NCI-H1105 treated with DMSO at 0.1 percent for 48 hours (cell line): ENCODE measurements at regions not wholly inside any gene's neighbourhood (a gene's known extent, or its start where the extent isn't known, plus 50 kb on each side); places are given as distances from the start of the nearest gene placed in this dataset.

Source experiments
- DNase-seq: peaks from one replicate; lab custom pipeline; 2025; lab: John Stamatoyannopoulos, UW

DNA sequence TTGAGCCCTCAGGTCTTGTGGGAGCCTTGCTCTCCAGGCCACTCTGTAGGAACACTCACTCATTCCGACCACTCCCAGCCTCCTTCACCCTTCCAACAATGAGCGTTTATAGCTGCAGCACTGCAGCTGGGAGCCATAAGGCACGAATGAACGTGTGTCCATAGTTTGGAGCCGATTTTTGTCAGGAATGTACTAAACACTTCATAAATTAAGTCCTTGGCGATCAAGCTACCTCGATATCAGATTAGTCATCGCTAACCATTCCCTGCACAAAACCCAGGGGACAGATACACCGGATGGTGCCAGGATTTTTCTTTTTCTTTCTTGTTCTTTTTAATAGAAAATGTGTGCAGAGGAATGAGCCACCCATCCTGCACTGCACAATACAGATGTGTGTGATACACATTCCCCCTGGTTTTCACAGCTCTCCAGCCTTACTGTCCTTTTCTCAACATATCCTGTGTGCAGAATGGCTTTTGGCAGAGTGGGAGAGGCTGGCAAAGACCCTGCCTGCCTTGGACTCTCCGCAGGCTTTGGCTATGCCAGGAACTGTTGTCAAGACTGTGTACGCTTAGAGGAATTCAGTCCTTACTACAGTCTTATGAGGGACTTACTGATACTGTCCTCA, 68.4 kb upstream of the ELAC2 start:
- DNase-seq = no peak

DNA sequence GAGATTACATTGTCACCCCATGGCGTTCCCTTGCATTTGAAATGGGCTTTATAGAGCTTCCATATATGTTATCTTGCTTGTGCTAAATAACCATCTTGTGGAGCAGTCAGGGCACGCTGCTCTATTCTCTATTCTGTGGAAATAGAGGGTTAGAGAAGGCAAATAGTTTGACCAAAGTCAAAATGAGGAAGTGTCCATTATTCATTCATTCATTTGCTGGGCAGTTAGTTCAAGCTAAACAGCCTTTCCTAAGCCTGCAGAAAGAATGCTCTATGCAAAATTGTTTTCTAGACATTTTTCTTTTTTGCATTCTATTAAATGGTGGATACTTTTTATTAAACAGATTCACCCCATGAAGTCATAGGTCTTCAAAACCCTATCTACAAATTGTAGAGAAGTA, 67.8 kb upstream of the ELAC2 start:
- no peak for DNase-seq

DNA sequence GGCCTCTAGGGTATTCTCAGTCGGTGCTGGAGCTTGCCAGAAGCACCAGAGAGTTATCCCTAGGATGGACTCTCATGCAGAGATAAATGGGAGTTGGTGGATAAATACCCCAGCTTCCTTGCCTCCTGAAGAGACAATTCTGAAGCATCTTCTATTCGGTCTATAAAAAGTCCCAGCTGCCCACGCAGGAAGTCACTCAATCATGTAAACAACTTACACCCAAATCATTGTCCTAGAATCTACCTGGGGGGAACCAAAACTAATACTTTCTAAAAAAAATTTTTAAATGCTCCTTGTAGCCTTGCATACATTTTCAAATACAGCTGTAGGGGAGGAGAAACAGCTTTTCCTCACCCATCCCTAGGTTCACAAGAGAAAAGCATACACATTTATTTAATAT, 66.6 kb upstream of the ELAC2 start:
- no peak for DNase-seq

GRCh38 chr17:13078591-13079385, 61.0 kb upstream of the ELAC2 start:
- no peak for DNase-seq

GRCh38 chr17:13076905-13077304, 59.1 kb upstream of the ELAC2 start:
- no peak for DNase-seq

GRCh38 chr17:13074026-13074425, 56.2 kb upstream of the ELAC2 start:
- no peak for DNase-seq

- no peak for DNase-seq
Measured at GRCh38 chr17:13073018-13073417, 55.2 kb upstream of the ELAC2 start.

DNA sequence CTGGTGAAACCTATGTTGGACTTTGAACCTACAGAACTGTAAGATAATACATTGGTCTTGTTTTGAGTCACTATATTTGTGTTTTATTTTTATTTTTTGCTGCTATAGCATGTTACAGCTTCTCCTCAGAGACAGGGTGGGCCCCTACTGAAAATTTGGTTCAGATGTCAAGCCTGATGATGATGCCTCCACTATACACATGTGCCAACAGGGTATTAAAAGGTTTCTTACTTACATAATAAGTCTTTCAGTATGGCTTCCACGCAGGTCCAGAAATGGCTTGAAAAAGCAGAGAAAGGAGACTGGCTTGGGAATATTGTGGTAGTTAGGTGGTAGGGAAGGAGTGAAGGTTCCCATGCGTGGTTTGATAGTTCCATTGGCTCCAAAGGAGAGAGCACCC, 52.9 kb upstream of the ELAC2 start:
- no peak for DNase-seq

- DNase-seq = no peak
Measured at GRCh38 chr17:13067629-13068303, 49.9 kb upstream of the ELAC2 start.
